ENCODE measurements at regions not wholly inside any gene's neighbourhood (a gene's known extent, or its start where the extent isn't known, plus 50 kb on each side); places are given as distances from the start of the nearest gene placed in this dataset.
"Not testable (repeated sequence)": the region's sequence is repeated elsewhere in the genome, so short reads cannot be mapped to it uniquely, and the experiment has no call there.

GRCh38 chr5:100182402-100182801 lies 352.8 kb upstream of the FAM174A start:
- Mint-ChIP-seq H3K27ac (no peak overlapping the region), H3K4me3 (no peak overlapping the region), H3K27me3 (no peaks in the 10 kb centered on the region), H3K36me3 (no peaks in the 10 kb centered on the region), H3K9me3 (no peaks in the 10 kb centered on the region), H3K4me1 (no peaks in the 10 kb centered on the region)

DNA sequence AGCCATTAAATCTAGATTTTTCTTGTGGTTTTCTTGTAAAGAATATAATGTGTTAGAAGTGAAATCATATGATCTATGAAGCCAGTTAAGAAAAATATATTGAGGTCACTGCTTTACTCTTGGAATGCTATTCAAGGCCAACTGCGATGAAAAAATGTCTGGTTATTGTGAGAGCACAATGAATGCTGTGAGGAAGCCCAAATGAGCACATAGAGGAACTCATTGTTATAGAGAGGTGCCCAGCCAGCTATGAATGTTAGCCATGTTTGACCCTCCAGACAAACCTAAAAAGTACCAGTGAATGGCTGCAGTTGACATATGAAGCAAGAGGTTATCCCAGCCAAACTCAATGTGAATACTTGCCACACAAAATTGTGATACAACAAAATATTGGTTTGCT lies 359.8 kb upstream of the FAM174A start:
- H3K27me3 Mint-ChIP-seq, result no peaks in the 10 kb centered on the region
- H3K4me3 Mint-ChIP-seq, result no peak overlapping the region
- no peaks in the 10 kb centered on the region for H3K36me3 Mint-ChIP-seq
- peaks cover 4% of the 10 kb centered on the region for H3K9me3 Mint-ChIP-seq
- H3K4me1 Mint-ChIP-seq, result no peaks in the 10 kb centered on the region
- H3K27ac Mint-ChIP-seq, result no peak overlapping the region

- H3K27me3 Mint-ChIP-seq, result no peaks in the 10 kb centered on the region
- no peak overlapping the region for H3K27ac Mint-ChIP-seq
- no peaks in the 10 kb centered on the region for H3K36me3 Mint-ChIP-seq
- H3K9me3 Mint-ChIP-seq, result no peaks in the 10 kb centered on the region
- H3K4me3 Mint-ChIP-seq, result no peak overlapping the region
- H3K4me1 Mint-ChIP-seq, result no peaks in the 10 kb centered on the region
Observed at GRCh38 chr5:100165309-100165708, 369.9 kb upstream of the FAM174A start.

DNA sequence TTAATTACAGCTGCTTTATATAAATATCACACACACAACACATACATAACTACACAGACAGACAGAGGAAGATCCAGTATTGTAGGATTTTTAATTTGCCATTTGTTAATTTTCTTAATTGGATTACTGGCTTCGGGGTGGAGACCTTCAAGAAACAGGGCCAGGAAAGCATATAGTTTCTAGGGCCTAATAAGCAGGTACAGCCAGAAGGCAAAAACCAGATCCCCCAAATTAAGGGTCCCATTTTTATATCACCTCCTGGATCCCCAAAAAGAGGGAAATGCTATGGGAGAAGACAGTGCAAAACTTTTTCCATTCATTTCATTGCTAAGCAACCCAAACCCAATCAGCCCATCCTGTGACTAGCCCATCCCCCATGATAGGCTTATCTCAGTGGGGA lies 373.3 kb upstream of the FAM174A start:
- H3K27ac Mint-ChIP-seq, result no peak overlapping the region

GRCh38 chr5:100157066-100157465 lies 378.1 kb upstream of the FAM174A start:
- no peaks in the 10 kb centered on the region for H3K27me3 Mint-ChIP-seq
- H3K27ac Mint-ChIP-seq, result no peak overlapping the region
- no peaks in the 10 kb centered on the region for H3K36me3 Mint-ChIP-seq
- no peaks in the 10 kb centered on the region for H3K4me1 Mint-ChIP-seq
- H3K9me3 Mint-ChIP-seq, result peaks cover 4% of the 10 kb centered on the region
- no peak overlapping the region for H3K4me3 Mint-ChIP-seq

More for the DNA sequence above, 373.3 kb upstream of the FAM174A start:
- Mint-ChIP-seq H3K4me3 (no peak overlapping the region), H3K4me1 (no peaks in the 10 kb centered on the region), H3K36me3 (no peaks in the 10 kb centered on the region), H3K9me3 (no peaks in the 10 kb centered on the region), H3K27me3 (no peaks in the 10 kb centered on the region)

- no peaks in the 10 kb centered on the region for H3K4me1 Mint-ChIP-seq
- no peaks in the 10 kb centered on the region for H3K27me3 Mint-ChIP-seq
- no peaks in the 10 kb centered on the region for H3K36me3 Mint-ChIP-seq
- no peaks in the 10 kb centered on the region for H3K9me3 Mint-ChIP-seq
- no peak overlapping the region for H3K4me3 Mint-ChIP-seq
- H3K27ac Mint-ChIP-seq, result no peak overlapping the region
Observed at GRCh38 chr5:100148239-100148638, 386.9 kb upstream of the FAM174A start.

DNA sequence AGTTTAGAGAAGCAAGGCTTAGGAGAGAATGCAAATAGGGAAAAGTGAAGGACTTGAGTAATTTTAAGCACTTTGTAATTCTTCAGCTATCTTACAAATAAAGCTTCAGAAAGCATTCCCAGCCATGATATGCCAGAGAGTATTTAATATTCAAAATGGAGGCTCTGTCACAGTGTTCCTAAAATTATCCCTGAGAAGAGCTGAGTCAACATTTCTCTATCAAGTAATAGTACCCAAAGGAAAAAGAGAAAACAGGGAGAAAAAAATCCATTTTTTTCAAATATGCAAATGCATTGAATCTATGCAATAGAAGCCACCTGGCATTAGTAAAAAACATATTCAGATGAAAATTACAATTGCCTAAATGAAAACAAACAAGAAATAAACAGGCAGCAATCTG lies 392.6 kb upstream of the FAM174A start:
- H3K4me1 Mint-ChIP-seq, result no peaks in the 10 kb centered on the region
- no peaks in the 10 kb centered on the region for H3K36me3 Mint-ChIP-seq
- H3K27ac Mint-ChIP-seq, result no peak overlapping the region
- no peaks in the 10 kb centered on the region for H3K27me3 Mint-ChIP-seq
- H3K9me3 Mint-ChIP-seq, result no peaks in the 10 kb centered on the region
- no peak overlapping the region for H3K4me3 Mint-ChIP-seq

DNA sequence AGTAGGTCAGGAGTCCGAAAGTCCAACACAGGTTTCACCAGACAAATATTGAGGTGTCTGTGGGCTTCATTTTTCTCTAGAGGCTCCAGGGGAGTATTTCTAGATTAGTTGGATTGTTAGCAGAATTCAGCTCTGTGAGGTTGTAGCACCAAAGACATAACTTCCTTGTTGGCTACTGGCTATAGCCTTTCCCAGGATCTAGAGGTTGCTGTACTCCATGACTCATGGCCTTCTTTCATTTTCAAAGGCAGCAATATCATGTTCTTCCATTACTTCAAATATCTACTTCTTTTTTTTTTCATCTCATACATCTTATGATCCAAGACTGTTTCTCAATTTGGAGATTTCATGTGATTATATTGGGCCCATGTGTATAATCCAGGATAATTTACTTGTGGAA lies 404.0 kb upstream of the FAM174A start:
- no peaks in the 10 kb centered on the region for H3K4me1 Mint-ChIP-seq
- H3K27me3 Mint-ChIP-seq, result no peaks in the 10 kb centered on the region
- no peaks in the 10 kb centered on the region for H3K36me3 Mint-ChIP-seq
- no peaks in the 10 kb centered on the region for H3K9me3 Mint-ChIP-seq
- no peak overlapping the region for H3K4me3 Mint-ChIP-seq
- H3K27ac Mint-ChIP-seq, result no peak overlapping the region

DNA sequence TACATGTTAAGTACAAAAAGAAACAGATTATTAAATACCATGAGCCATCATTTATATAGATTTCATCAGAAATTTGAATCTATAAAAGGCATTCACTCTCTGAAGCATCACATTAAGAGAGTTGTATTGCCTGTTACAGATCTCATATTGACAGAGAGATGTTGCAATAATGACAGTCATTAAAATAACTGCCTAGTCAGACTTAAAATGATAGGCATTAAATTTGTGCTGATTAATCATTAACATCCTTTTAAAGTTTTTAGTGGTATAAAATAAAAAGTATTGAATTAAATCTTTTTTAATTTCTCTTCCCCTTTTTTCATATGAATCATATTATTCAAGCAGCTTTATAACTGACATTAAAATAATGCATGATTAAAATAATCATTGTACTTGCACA lies 404.9 kb upstream of the FAM174A start:
- Mint-ChIP-seq H3K36me3 (no peaks in the 10 kb centered on the region), H3K4me1 (no peaks in the 10 kb centered on the region), H3K27me3 (no peaks in the 10 kb centered on the region), H3K9me3 (no peaks in the 10 kb centered on the region), H3K4me3 (no peak overlapping the region), H3K27ac (no peak overlapping the region)

- H3K36me3 Mint-ChIP-seq, result no peaks in the 10 kb centered on the region
- H3K9me3 Mint-ChIP-seq, result peaks cover 4% of the 10 kb centered on the region
- H3K27me3 Mint-ChIP-seq, result no peaks in the 10 kb centered on the region
- no peak overlapping the region for H3K27ac Mint-ChIP-seq
- no peaks in the 10 kb centered on the region for H3K4me1 Mint-ChIP-seq
- no peak overlapping the region for H3K4me3 Mint-ChIP-seq
Observed at GRCh38 chr5:100119903-100120302, 415.3 kb upstream of the FAM174A start.

GRCh38 chr5:100110497-100110896 lies 424.7 kb upstream of the FAM174A start:
- no peaks in the 10 kb centered on the region for H3K36me3 Mint-ChIP-seq
- no peaks in the 10 kb centered on the region for H3K4me1 Mint-ChIP-seq
- H3K9me3 Mint-ChIP-seq, result peaks cover 22% of the 10 kb centered on the region
- H3K27me3 Mint-ChIP-seq, result no peaks in the 10 kb centered on the region
- H3K27ac Mint-ChIP-seq, result no peak overlapping the region
- H3K4me3 Mint-ChIP-seq, result no peak overlapping the region

- Mint-ChIP-seq H3K36me3 (no peaks in the 10 kb centered on the region), H3K9me3 (peaks cover 22% of the 10 kb centered on the region), H3K4me3 (no peak overlapping the region), H3K27ac (no peak overlapping the region), H3K27me3 (no peaks in the 10 kb centered on the region), H3K4me1 (no peaks in the 10 kb centered on the region)
Observed at GRCh38 chr5:100108883-100109282, 426.3 kb upstream of the FAM174A start.

GRCh38 chr5:100103592-100104119 lies 431.5 kb upstream of the FAM174A start:
- not testable (repeated sequence) for H3K4me1 Mint-ChIP-seq, H3K36me3 Mint-ChIP-seq, H3K27ac Mint-ChIP-seq, H3K4me3 Mint-ChIP-seq, H3K27me3 Mint-ChIP-seq, H3K9me3 Mint-ChIP-seq

GRCh38 chr5:100101466-100101865 lies 433.7 kb upstream of the FAM174A start:
- not testable (repeated sequence) for H3K4me3 Mint-ChIP-seq, H3K27ac Mint-ChIP-seq, H3K27me3 Mint-ChIP-seq, H3K36me3 Mint-ChIP-seq, H3K4me1 Mint-ChIP-seq, H3K9me3 Mint-ChIP-seq

DNA sequence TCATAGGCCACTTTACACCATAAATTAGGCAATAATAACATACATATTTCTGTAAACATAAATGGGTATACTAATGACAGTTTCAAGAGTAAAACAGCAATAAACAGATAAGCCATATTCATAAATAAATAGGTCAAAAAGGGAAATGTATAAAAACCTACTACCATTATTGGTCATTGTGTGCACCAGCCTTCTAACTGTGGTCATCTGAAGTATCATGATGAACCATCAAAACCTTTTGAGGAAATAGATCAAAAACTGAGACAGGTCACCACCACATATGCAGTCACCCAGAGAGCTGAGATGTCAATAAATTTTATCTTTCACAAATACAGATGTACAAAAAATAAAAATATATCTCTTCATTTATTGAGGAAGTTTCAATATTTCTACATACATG lies 438.8 kb upstream of the FAM174A start:
- not testable (repeated sequence) for H3K4me1 Mint-ChIP-seq, H3K27ac Mint-ChIP-seq, H3K4me3 Mint-ChIP-seq, H3K36me3 Mint-ChIP-seq, H3K9me3 Mint-ChIP-seq, H3K27me3 Mint-ChIP-seq

DNA sequence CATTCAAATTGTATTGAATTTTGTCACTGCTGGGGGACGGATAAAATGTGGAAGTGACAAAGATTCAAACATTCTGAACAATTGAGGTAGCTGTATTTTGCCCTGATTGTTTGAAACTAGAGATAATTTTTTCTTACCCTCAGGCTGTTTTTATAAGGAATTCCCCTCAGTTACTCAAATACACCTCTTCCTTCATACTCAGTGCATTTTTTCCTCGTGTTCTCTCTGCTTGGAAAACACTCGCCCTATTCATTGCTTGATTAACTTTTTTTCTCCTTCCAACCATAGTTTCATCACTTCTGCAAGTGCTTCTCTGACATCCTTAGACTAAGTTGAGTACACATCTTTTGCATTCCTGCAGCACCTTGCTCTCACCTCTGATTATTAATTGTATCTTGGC lies 454.5 kb upstream of the FAM174A start:
- H3K9me3 Mint-ChIP-seq, H3K36me3 Mint-ChIP-seq, H3K27ac Mint-ChIP-seq, H3K4me3 Mint-ChIP-seq, H3K27me3 Mint-ChIP-seq, H3K4me1 Mint-ChIP-seq: not testable (repeated sequence)

DNA sequence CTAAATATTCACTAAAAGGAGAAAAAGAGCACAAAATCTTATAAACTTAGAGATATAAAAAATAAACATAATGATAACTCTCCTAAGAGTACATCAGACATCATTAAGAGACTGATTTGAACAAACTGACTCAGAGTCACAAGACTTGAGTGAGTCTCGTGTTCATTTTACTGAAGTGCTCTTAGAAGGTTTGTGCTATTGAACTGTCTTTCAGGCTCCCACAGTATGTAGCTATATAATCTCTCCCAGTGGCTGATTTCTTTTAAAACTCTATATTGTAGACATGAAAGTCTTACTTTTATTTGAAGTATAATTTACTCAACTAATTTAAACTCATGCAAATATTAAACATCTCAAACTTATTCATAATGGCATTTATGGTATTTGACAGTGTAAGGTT lies 456.0 kb upstream of the FAM174A start:
- not testable (repeated sequence) for H3K27ac Mint-ChIP-seq, H3K36me3 Mint-ChIP-seq, H3K27me3 Mint-ChIP-seq, H3K4me1 Mint-ChIP-seq, H3K9me3 Mint-ChIP-seq, H3K4me3 Mint-ChIP-seq

DNA sequence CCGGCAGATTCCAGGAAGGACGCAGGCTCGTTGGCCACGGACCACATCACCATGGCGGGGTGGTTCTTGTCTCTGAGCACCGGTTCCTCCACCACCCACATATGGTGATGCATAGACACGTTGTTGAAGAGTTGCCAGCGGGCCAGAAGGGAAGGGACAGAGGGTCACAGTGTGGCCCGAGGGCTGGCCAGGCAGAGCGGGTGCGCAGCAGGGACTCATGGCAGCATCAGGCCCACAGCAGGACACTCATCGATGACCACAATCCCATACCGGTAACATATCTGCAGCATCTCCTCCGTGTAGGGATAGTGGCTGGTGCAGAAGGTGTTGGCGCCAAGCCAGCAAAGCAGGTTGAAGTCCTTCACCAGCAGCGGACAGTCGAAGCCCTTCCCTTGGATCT lies 469.2 kb upstream of the FAM174A start:
- not testable (repeated sequence) for H3K27ac Mint-ChIP-seq, H3K4me3 Mint-ChIP-seq, H3K36me3 Mint-ChIP-seq, H3K9me3 Mint-ChIP-seq, H3K27me3 Mint-ChIP-seq, H3K4me1 Mint-ChIP-seq

All from activated naive CD4-positive, alpha-beta T cell treated with anti-CD3 and anti-CD28 coated beads, Interleukin-2, amount 50 U/mL, for 24 hours (primary cell).